ENCODE measurements at regions not wholly inside any gene's neighbourhood (a gene's known extent, or its start where the extent isn't known, plus 50 kb on each side); places are given as distances from the start of the nearest gene placed in this dataset.

GRCh38 chr14:25904446-25904845, 693.4 kb downstream of the NOVA1 start:
- no peaks in the 10 kb centered on the region for H3K27me3 ChIP-seq (ENCODE audit: insufficient read depth, low read depth, low read length)
- H3K9me3 ChIP-seq (ENCODE audit: low read length) = no peaks in the 10 kb centered on the region
- no peak overlapping the region for H3K9ac ChIP-seq (ENCODE audit: low read length)
- no peaks in the 10 kb centered on the region for H3K9me2 ChIP-seq (ENCODE audit: insufficient read depth, low read length)
- TF ChIP-seq SMC3 (conservative IDR thresholded peaks at IDR 0.05; ENCODE audit: poor library complexity) (no peak), RAD21 (conservative IDR thresholded peaks at IDR 0.05) (no peak), CTCF (IDR thresholded peaks at IDR 0.05; ENCODE audit: poor library complexity, severe bottlenecking) (no peak), MXI1 (conservative IDR thresholded peaks at IDR 0.05; ENCODE audit: poor library complexity, severe bottlenecking) (no peak), POLR2AphosphoS5 (IDR thresholded peaks at IDR 0.05) (no peak), REST (IDR thresholded peaks at IDR 0.05; ENCODE audit: borderline replicate concordance) (no peak), EZH2 (IDR thresholded peaks at IDR 0.05; ENCODE audit: borderline replicate concordance, insufficient read depth, low read length, poor library complexity, severe bottlenecking) (no peak), TAF1 (IDR thresholded peaks at IDR 0.05; ENCODE audit: low read depth) (no peak), EP300 (conservative IDR thresholded peaks at IDR 0.05; ENCODE audit: poor library complexity, severe bottlenecking) (no peak)
- no peaks in the 10 kb centered on the region for H3K36me3 ChIP-seq (ENCODE audit: insufficient read depth, low read length)
- H4K20me1 ChIP-seq (ENCODE audit: insufficient read depth) = no peaks in the 10 kb centered on the region
- no peak overlapping the region for H3K4me3 ChIP-seq (ENCODE audit: low read length)
- no peak overlapping the region for H3K27ac ChIP-seq (ENCODE audit: low read length)
- H3F3A ChIP-seq (ENCODE audit: insufficient read depth, low read length, poor library complexity, severe bottlenecking) = no peaks in the 10 kb centered on the region
- H3K79me2 ChIP-seq (replicated peaks; ENCODE audit: insufficient read depth, low read length) = no peaks in the 10 kb centered on the region
- no peak overlapping the region for H3K4me2 ChIP-seq (ENCODE audit: low read length)
- H2AFZ ChIP-seq (ENCODE audit: low read depth, low read length) = no peak overlapping the region

- no peak for TF ChIP-seq SMC3 (conservative IDR thresholded peaks at IDR 0.05; ENCODE audit: poor library complexity)
- TF ChIP-seq EP300 (conservative IDR thresholded peaks at IDR 0.05; ENCODE audit: poor library complexity, severe bottlenecking) = no peak
- no peak for TF ChIP-seq MXI1 (conservative IDR thresholded peaks at IDR 0.05; ENCODE audit: poor library complexity, severe bottlenecking)
- no peak for TF ChIP-seq TAF1 (IDR thresholded peaks at IDR 0.05; ENCODE audit: low read depth)
- no peak for TF ChIP-seq CTCF (IDR thresholded peaks at IDR 0.05; ENCODE audit: poor library complexity, severe bottlenecking)
- TF ChIP-seq RAD21 (conservative IDR thresholded peaks at IDR 0.05) = no peak
- TF ChIP-seq REST (IDR thresholded peaks at IDR 0.05; ENCODE audit: borderline replicate concordance) = no peak
- no peak for TF ChIP-seq EZH2 (IDR thresholded peaks at IDR 0.05; ENCODE audit: borderline replicate concordance, insufficient read depth, low read length, poor library complexity, severe bottlenecking)
- no peak for TF ChIP-seq POLR2AphosphoS5 (IDR thresholded peaks at IDR 0.05)
- Histone ChIP-seq H3K9me2 (ENCODE audit: insufficient read depth, low read length) (no peaks in the 10 kb centered on the region), H3F3A (ENCODE audit: insufficient read depth, low read length, poor library complexity, severe bottlenecking) (no peaks in the 10 kb centered on the region), H3K27ac (ENCODE audit: low read length) (no peak overlapping the region), H3K27me3 (ENCODE audit: insufficient read depth, low read depth, low read length) (no peaks in the 10 kb centered on the region), H3K9ac (ENCODE audit: low read length) (no peak overlapping the region), H3K4me3 (ENCODE audit: low read length) (no peak overlapping the region), H3K9me3 (ENCODE audit: low read length) (no peaks in the 10 kb centered on the region), H4K20me1 (ENCODE audit: insufficient read depth) (no peaks in the 10 kb centered on the region), H3K79me2 (replicated peaks; ENCODE audit: insufficient read depth, low read length) (no peaks in the 10 kb centered on the region), H3K36me3 (ENCODE audit: insufficient read depth, low read length) (no peaks in the 10 kb centered on the region), H2AFZ (ENCODE audit: low read depth, low read length) (no peak overlapping the region), H3K4me2 (ENCODE audit: low read length) (no peak overlapping the region)
These were observed 698.6 kb downstream of the NOVA1 start for GRCh38 chr14:25899197-25899596.

All from neural cell (in vitro differentiated cells).